ENCODE measurements at regions not wholly inside any gene's neighbourhood (a gene's known extent, or its start where the extent isn't known, plus 50 kb on each side); places are given as distances from the start of the nearest gene placed in this dataset.
A peak's percentile ranks its signal among the peaks of the same experiment; 100 is the strongest.

- peaks cover 0 to 27% (median 0%) of the 10 kb centered on the region in 4 donors for H3K27me3 ChIP-seq
- DNase-seq: no peak
- no peak overlapping the region for H3K4me3 ChIP-seq
- WGBS, 2 donors: 40 to 49% methylated on average over 4 of the region's 4 CpGs
- H3K9me3 ChIP-seq: no peaks in the 10 kb centered on the region
- no peaks in the 10 kb centered on the region for H3K36me3 ChIP-seq
- intact Hi-C loops (cut with DNase I): no loop called here
- peaks cover 5 to 51% (median 16%) of the 10 kb centered on the region in 3 donors for H3K4me1 ChIP-seq
- TF ChIP-seq, protein P1, sequence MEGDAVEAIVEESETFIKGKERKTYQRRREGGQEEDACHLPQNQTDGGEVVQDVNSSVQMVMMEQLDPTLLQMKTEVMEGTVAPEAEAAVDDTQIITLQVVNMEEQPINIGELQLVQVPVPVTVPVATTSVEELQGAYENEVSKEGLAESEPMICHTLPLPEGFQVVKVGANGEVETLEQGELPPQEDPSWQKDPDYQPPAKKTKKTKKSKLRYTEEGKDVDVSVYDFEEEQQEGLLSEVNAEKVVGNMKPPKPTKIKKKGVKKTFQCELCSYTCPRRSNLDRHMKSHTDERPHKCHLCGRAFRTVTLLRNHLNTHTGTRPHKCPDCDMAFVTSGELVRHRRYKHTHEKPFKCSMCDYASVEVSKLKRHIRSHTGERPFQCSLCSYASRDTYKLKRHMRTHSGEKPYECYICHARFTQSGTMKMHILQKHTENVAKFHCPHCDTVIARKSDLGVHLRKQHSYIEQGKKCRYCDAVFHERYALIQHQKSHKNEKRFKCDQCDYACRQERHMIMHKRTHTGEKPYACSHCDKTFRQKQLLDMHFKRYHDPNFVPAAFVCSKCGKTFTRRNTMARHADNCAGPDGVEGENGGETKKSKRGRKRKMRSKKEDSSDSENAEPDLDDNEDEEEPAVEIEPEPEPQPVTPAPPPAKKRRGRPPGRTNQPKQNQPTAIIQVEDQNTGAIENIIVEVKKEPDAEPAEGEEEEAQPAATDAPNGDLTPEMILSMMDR (IDR thresholded peaks at IDR 0.05): no peak
- TF ChIP-seq POLR2A (IDR thresholded peaks at IDR 0.05): no peak
- H3K27ac ChIP-seq: peak overlapping the region; percentile 53 to 85 (median 80)
Observed at GRCh38 chr2:217250013-217250524, 390.2 kb upstream of the TNP1 start.

- intact Hi-C loops (cut with DNase I): no loop called here
- H3K9me3 ChIP-seq: no peaks in the 10 kb centered on the region
- WGBS, 2 donors: 63 to 68% methylated on average over 8 of the region's 8 CpGs
- no peak overlapping the region for H3K4me3 ChIP-seq
- peaks cover 5 to 50% (median 16%) of the 10 kb centered on the region in 3 donors for H3K4me1 ChIP-seq
- H3K27ac ChIP-seq: peak overlapping the region; percentile 58 to 85 (median 80)
- DNase-seq: no peak
- peaks cover 0 to 27% (median 0%) of the 10 kb centered on the region in 4 donors for H3K27me3 ChIP-seq
- TF ChIP-seq, protein P1 (IDR thresholded peaks at IDR 0.05): no peak
- no peak for TF ChIP-seq POLR2A (IDR thresholded peaks at IDR 0.05)
- no peaks in the 10 kb centered on the region for H3K36me3 ChIP-seq
Observed at GRCh38 chr2:217249121-217250012, 389.5 kb upstream of the TNP1 start.

DNA sequence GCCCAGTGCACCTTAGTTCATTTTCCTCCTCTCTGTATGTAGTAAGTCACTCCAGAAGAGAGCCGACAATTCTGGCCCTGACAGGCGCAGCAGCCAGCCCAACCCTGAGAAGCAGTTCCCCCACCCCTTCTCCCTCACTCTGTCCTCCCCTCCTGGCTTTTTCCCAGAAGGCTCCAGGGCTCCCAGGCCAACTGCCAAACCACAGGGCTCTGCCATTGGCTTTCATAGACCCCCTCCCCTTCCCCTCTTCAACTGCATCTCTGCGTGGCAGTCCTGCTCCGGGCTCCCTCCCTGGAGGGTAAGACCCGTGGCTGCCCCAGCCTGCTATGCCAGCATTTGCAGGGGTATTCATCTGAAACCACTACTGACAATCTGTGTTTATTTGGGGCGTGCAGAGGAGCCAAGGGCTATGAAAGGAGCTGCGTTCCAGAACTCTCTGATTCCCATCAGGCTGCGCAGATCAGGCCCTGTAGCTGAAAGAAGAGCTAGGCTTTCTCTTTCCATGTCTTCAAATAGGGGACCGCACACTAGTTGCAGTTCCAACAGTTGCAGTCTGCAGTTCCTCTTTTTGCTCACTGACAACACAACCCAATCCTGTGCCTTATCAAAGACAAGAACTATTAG lies 388.6 kb upstream of the TNP1 start:
- Histone ChIP-seq H3K36me3 (no peaks in the 10 kb centered on the region), H3K4me3 (peak overlapping the region in 1 of 4 donors; percentile 27), H3K9me3 (no peaks in the 10 kb centered on the region), H3K4me1 (peaks cover 5 to 42% (median 16%) of the 10 kb centered on the region in 3 donors), H3K27me3 (peaks cover 0 to 27% (median 0%) of the 10 kb centered on the region in 4 donors), H3K27ac (peak overlapping the region; percentile 58 to 85 (median 80))
- no peak for DNase-seq
- TF ChIP-seq, protein P1 (IDR thresholded peaks at IDR 0.05): no peak
- no peak for TF ChIP-seq POLR2A (IDR thresholded peaks at IDR 0.05)
- 12 to 16% methylated on average over 6 to 7 of the region's 9 CpGs for WGBS, 2 donors
- intact Hi-C loops (cut with DNase I): no loop called here

- intact Hi-C loops (cut with DNase I): no loop called here
- TF ChIP-seq, protein P1 (IDR thresholded peaks at IDR 0.05): no peak
- TF ChIP-seq POLR2A (IDR thresholded peaks at IDR 0.05): no peak
- Histone ChIP-seq H3K9me3 (no peaks in the 10 kb centered on the region), H3K4me3 (no peak overlapping the region), H3K27me3 (peaks cover 0 to 27% (median 0%) of the 10 kb centered on the region in 4 donors), H3K27ac (peak overlapping the region; percentile 58 to 85 (median 80)), H3K36me3 (no peaks in the 10 kb centered on the region), H3K4me1 (peaks cover 5 to 42% (median 16%) of the 10 kb centered on the region in 3 donors)
- 67 to 83% methylated on average over 4 to 5 of the region's 8 CpGs for WGBS, 2 donors
- DNase-seq: no peak
Observed at GRCh38 chr2:217247476-217247875, 387.6 kb upstream of the TNP1 start.

GRCh38 chr2:217246108-217246507 lies 386.2 kb upstream of the TNP1 start:
- Histone ChIP-seq H3K4me3 (no peak overlapping the region), H3K27ac (no peak overlapping the region), H3K9me3 (no peaks in the 10 kb centered on the region), H3K27me3 (peaks cover 0 to 27% (median 0%) of the 10 kb centered on the region in 4 donors), H3K4me1 (peaks cover 5 to 42% (median 16%) of the 10 kb centered on the region in 3 donors), H3K36me3 (no peaks in the 10 kb centered on the region)
- no peak for DNase-seq
- WGBS, 2 donors: 76 to 84% methylated on average over 6 of the region's 6 CpGs
- no peak for TF ChIP-seq POLR2A (IDR thresholded peaks at IDR 0.05)
- TF ChIP-seq, protein P1 (IDR thresholded peaks at IDR 0.05): no peak
- intact Hi-C loops (cut with DNase I): no loop called here
